ENCODE measurements at regions not wholly inside any gene's neighbourhood (a gene's known extent, or its start where the extent isn't known, plus 50 kb on each side); places are given as distances from the start of the nearest gene placed in this dataset.

- CTCF ChIA-PET (ENCODE audit: partially characterized antibody), result no interaction called here
- WGBS, 2 experiments (ENCODE audit: extremely low coverage in 1 of 2, insufficient coverage in 1 of 2, insufficient read length in 1 of 2, insufficient replicate concordance in 2 of 2, low coverage in 1 of 2, low lambda C conversion rate in 2 of 2, missing lambda C conversion rate in 1 of 2), result 92% methylated on average over 4 of the region's 4 CpGs; no CpG with 5 or more reads in 1 of the 2 experiments
- Histone ChIP-seq H3K23me2 (ENCODE audit: low read depth, low read length) (no peaks in the 10 kb centered on the region), H2BK20ac (ENCODE audit: low read length) (no peak overlapping the region), H2BK5ac (ENCODE audit: low read depth, low read length) (no peak overlapping the region), H3K36me3 (ENCODE audit: control insufficient read depth in 2 of 4, insufficient read depth in 4 of 4, low read length in 3 of 4) (no peaks in the 10 kb centered on the region), H3K9me3 (ENCODE audit: insufficient read depth in 2 of 2, low read depth in 1 of 2, low read length in 1 of 2) (no peaks in the 10 kb centered on the region), H4K91ac (replicated peaks; ENCODE audit: insufficient read length, low read length) (no peak overlapping the region), H3K23ac (ENCODE audit: insufficient read length) (no peak overlapping the region), H2AFZ (ENCODE audit: low read length) (no peak overlapping the region), H4K5ac (ENCODE audit: insufficient read length, low read depth, low read length) (no peak overlapping the region), H3K56ac (replicated peaks; ENCODE audit: insufficient read length, low read depth, low read length) (no peak overlapping the region), H2AK5ac (ENCODE audit: low read depth, low read length) (no peak overlapping the region), H2BK12ac (ENCODE audit: low read depth, low read length) (no peak overlapping the region), H3K27ac (ENCODE audit: low read depth, low read length) (no peak overlapping the region), H3K4ac (replicated peaks; ENCODE audit: insufficient read length, low read depth, low read length) (no peak overlapping the region), H3K79me2 (ENCODE audit: control insufficient read depth in 1 of 2, insufficient read depth in 2 of 2, low read length in 2 of 2) (no peaks in the 10 kb centered on the region), H3K4me1 (replicated peaks in 1 of 4; ENCODE audit: control insufficient read depth in 3 of 4, insufficient read depth in 4 of 4, low read length in 3 of 4) (no peaks in the 10 kb centered on the region), H3K18ac (ENCODE audit: extremely low read depth, low read length) (no peak overlapping the region), H2BK120ac (replicated peaks; ENCODE audit: low read depth, low read length) (no peak overlapping the region), H3K14ac (ENCODE audit: insufficient read length) (no peak overlapping the region), H3K4me3 (ENCODE audit: extremely low read depth in 1 of 4, insufficient read depth in 2 of 4, low read depth in 3 of 4, low read length in 4 of 4) (no peak overlapping the region), H2BK15ac (ENCODE audit: low read length) (no peak overlapping the region), H3K79me1 (ENCODE audit: low read depth, low read length) (no peaks in the 10 kb centered on the region), H3K4me2 (ENCODE audit: insufficient read depth in 1 of 2, low read depth in 2 of 2, low read length in 2 of 2) (no peak overlapping the region), H3K9ac (replicated peaks in 1 of 4; ENCODE audit: extremely low read depth in 1 of 4, low read depth in 3 of 4, low read length in 3 of 4) (no peak overlapping the region), H4K8ac (ENCODE audit: extremely low read depth, insufficient read depth, low read length) (no peak overlapping the region), H3K27me3 (replicated peaks in 1 of 4; ENCODE audit: control insufficient read depth in 3 of 4, extremely low read depth in 1 of 4, insufficient read depth in 3 of 4, low read length in 3 of 4) (no peaks in the 10 kb centered on the region), H4K20me1 (replicated peaks in 1 of 2; ENCODE audit: control insufficient read depth in 1 of 2, insufficient read depth in 2 of 2, low read length in 2 of 2) (no peaks in the 10 kb centered on the region)
- no peak for DNase-seq (ENCODE audit: low read depth in 1 of 2, low spot score in 2 of 2)
- POLR2A ChIA-PET (ENCODE audit: partially characterized antibody), result no interaction called here
- FAIRE-seq, result no peak
- TF ChIP-seq CBX5 (IDR thresholded peaks at IDR 0.05; ENCODE audit: low read depth, low read length), result no peak
- no peak for TF ChIP-seq ATF3 (IDR thresholded peaks at IDR 0.05; ENCODE audit: insufficient read depth, low read depth, low read length)
- no peak for TF ChIP-seq TAF7 (optimal IDR thresholded peaks at IDR 0.05; ENCODE audit: borderline replicate concordance, low read depth, low read length)
- TF ChIP-seq RAD21 (IDR thresholded peaks at IDR 0.05 in 1 of 2, conservative IDR thresholded peaks at IDR 0.05 in 1 of 2; ENCODE audit: low read depth in 2 of 2, low read length in 2 of 2), result no peak
- no peak for TF ChIP-seq ZNF274 (IDR thresholded peaks at IDR 0.05; ENCODE audit: borderline replicate concordance, extremely low read depth, low read length)
- TF ChIP-seq SP1 (IDR thresholded peaks at IDR 0.05; ENCODE audit: low read depth, low read length), result no peak
- no peak for TF ChIP-seq TBP (IDR thresholded peaks at IDR 0.05; ENCODE audit: low read depth, low read length)
- no peak for TF ChIP-seq BACH1 (IDR thresholded peaks at IDR 0.05; ENCODE audit: low read length)
- no peak for TF ChIP-seq SRF (IDR thresholded peaks at IDR 0.05; ENCODE audit: low read depth, low read length)
Observed at GRCh38 chrX:10988653-10989052, 122.5 kb upstream of the HCCS start.
